NCI-H82 (cell line): ENCODE measurements at regions not wholly inside any gene's neighbourhood (a gene's known extent, or its start where the extent isn't known, plus 50 kb on each side); places are given as distances from the start of the nearest gene placed in this dataset.

Experiments used
- DNase-seq: peaks from one replicate; lab custom pipeline; 2025; lab: John Stamatoyannopoulos, UW

DNA sequence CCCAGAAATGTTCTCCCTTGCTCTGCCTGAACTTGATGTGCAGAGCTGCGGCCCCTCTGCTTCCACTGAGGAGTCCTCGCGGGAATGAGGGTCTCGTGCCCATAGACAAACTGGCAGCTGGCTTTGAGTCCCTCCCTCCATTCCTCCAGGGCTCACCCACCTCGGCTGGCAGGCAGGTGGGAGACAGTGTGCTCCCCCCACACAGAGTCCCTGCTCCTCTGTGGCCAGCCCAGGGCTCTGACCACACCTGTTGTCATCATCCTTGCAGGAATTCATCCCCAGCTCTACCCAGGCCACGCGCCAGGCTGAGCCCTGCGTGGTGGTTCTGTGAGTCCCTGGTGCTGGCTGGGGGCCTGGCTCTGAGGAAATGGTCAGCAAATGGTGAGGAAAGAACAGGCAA, 521.9 kb downstream of the TBC1D22A start:
- DNase-seq = no peak

- DNase-seq = no peak
These were observed 521.3 kb downstream of the TBC1D22A start for GRCh38 chr22:47283616-47284270.

DNA sequence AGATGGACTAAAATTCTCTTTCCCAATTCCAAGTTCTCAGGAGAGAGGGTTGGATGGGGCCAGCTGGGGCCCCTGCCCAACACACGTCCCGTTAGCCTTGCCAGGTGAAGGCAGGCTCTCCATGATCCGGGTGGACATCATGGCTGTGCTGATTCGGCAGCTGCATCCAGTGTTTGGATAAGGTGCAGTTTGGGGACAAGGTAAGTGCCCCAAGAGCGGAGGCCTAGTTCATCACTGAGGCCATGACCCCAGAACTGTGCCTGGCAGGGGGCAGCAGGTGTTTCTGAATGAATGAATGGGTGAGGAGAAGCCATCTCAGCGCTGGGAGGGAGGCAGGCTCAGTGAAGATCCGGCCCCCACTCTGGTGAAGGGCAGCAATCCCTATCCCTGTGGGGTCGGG, 520.4 kb downstream of the TBC1D22A start:
- no peak for DNase-seq

- no peak for DNase-seq
These were observed 519.9 kb downstream of the TBC1D22A start for GRCh38 chr22:47282366-47282765.

- DNase-seq = no peak
These were observed 519.0 kb downstream of the TBC1D22A start for GRCh38 chr22:47281126-47282106.

GRCh38 chr22:47280301-47280700, 517.9 kb downstream of the TBC1D22A start:
- DNase-seq = no peak

DNA sequence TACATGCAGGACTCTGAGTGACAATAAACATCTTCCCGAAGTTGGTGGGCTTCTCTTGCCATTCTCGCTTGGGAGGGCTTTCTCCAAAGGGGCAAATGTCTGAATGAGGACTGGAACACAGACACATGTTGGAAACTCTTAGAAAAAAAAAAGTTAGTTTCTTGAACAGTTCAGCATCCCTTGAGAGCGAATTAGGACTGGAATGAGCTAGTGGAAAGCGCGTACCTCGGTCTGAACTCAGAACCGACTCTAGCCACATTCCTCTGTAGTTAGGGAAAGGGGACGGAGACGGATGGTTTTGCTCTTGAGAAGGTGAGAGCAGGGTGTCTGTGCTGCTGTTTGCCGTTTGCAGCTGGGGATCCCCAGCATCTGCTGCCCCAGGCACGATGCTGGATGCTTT, 517.3 kb downstream of the TBC1D22A start:
- no peak for DNase-seq

GRCh38 chr22:47279337-47279736, 516.9 kb downstream of the TBC1D22A start:
- no peak for DNase-seq

GRCh38 chr22:47278655-47279054, 516.2 kb downstream of the TBC1D22A start:
- DNase-seq = no peak

GRCh38 chr22:47277531-47277930, 515.1 kb downstream of the TBC1D22A start:
- DNase-seq = no peak

DNA sequence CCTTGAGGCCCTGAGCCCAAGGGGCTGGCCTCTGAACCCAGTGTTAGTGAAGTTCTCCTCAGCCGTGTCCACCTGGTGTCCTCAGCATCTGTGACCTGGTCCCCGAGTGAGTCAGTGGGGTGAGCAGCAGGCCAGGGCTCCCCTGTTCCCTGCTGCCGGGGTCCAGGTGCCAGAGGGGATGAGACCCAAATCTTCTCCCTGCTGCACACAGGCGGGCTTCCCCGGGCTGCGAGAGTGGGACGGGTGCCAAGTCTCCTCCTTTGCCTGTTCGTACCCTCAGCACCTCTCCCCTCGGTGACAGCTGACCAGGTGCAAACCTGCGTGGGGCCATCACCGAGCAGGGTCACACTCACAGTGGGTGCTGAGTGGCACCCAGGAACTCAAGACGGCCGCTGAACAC, 514.5 kb downstream of the TBC1D22A start:
- no peak for DNase-seq

GRCh38 chr22:47276450-47276820, 514.0 kb downstream of the TBC1D22A start:
- no peak for DNase-seq

DNA sequence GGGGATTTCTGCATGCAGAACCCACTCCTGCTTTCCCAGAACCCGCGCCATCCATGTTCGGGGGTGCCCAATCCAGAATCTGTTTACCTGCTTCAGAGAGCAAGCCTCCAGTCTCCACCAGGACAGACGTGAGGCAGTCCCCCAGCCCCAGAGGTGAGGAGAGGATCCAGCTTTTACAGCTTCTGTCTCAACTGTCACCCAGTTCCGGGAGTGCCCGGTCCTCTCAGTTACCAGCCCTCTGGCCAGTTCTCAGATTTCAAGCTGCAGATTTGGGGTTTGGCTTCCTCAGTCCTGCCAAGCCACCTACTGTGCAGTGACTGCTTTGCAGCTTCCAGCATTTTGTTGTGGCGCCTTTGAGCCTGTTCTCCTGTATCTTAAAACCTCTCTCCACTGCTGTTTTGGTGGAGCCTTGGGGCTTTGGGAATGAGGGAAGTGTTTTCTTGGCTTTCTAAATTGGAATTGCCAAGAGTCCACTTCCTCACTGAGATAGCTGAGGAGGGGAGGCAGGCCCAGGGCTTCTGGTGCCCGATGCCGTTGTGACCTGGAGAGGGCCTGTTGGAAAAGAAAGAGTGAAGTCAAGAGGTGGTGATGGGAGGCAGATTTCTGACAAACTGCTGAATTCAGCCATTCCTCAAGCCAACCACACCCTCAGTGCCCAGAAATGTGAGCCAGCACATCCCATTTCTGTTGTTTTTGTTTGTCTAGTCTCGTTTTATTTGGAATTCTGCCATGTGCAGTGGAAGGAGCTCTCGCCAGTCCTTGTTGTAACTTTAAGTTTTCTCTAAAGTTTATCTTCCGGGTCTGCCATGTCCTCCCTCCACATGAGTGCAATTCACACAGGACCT, 513.4 kb downstream of the TBC1D22A start:
- DNase-seq = no peak

DNA sequence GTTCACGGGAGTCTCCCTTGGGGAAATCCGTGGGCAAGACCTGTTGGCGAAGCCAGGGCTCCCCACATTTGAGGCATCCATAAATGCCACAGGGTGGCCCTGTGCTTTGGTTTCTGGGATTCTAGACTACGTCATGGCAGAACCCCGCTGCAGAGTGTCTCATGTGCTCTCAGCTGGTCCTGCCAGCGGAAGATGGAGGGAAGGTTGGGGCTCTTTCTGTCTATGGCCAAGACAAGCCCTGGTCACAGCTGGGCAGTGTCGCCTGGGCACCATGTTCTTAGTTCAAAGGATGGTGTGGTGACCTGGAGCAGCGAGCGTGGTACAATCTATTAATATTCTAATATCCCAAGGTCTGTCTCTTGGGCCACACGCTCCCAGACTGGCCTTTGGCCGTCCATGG, 511.7 kb downstream of the TBC1D22A start:
- DNase-seq = no peak

- no peak for DNase-seq
These were observed 508.1 kb downstream of the TBC1D22A start for GRCh38 chr22:47270463-47271135.

GRCh38 chr22:47269516-47270088, 507.2 kb downstream of the TBC1D22A start:
- DNase-seq = no peak

GRCh38 chr22:47267513-47268282, 505.2 kb downstream of the TBC1D22A start:
- DNase-seq = no peak

DNA sequence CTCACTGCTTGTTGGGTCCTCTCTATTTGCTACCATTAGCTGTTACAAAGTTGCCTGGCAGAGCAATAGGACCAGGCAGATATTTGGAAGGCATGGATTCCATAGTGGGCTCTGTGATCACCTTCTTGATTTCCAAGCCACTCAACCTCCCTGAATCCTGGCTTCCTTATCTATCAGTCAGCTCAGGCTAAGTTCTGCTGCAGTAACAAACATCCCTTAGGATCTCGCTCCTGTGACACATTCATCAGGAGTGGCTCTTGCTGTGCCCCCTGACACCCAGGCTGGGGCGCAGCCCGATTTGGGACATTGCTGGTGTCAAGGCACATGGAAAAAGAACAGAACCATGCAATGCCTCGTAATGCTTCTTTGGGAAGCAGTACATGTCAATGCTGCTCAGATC, 503.9 kb downstream of the TBC1D22A start:
- no peak for DNase-seq

GRCh38 chr22:47260551-47260950, 498.1 kb downstream of the TBC1D22A start:
- no peak for DNase-seq

DNA sequence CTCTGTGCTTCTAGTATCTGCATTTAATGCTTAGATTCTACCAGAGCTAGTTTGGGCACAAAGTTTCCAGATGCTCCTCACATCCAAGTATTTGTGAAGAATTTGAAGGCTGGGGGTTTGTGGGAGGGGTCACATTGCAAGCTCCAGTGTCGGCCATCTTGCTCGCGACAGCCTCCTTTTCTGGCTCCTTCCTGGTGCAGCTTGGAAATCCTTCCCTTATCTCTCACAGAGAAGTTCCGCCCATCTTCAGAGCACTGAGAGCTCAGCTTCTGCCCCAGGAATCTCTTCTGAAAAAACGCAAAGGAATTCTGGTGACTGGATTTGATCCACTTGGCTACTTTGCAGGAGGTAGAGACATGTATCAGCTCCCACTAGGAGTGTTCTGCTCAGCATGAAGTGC, 497.5 kb downstream of the TBC1D22A start:
- DNase-seq = peak; percentile 6

- no peak for DNase-seq
These were observed 496.6 kb downstream of the TBC1D22A start for GRCh38 chr22:47259049-47259448.
